Smooth muscle cell (in vitro differentiated cells): ENCODE measurements at regions not wholly inside any gene's neighbourhood (a gene's known extent, or its start where the extent isn't known, plus 50 kb on each side); places are given as distances from the start of the nearest gene placed in this dataset.

Experiments used
- DNase-seq: peaks from one replicate; lab custom pipeline; 2025; ENCODE audit not compliant: unreplicated experiment; lab: John Stamatoyannopoulos, UW
- H2AFZ ChIP-seq: fragments of 200-600 bp; sonication (generic); 2 replicates; pipeline ENCODE4 v1.6.0; 2016; ENCODE audit warnings: antibody characterized with exemption, low read depth, mild to moderate bottlenecking
- H3F3A ChIP-seq: fragments of 200-600 bp; sonication (generic); 2 replicates; pipeline ENCODE4 v1.6.0; 2017; ENCODE audit warnings: antibody characterized with exemption, low read depth
- H3K27ac ChIP-seq: fragments of 200-600 bp; sonication (generic); 2 replicates; pipeline ENCODE4 v1.5.1; 2016; ENCODE audit warnings: low read depth, mild to moderate bottlenecking
- H3K27me3 ChIP-seq: fragments of 200-600 bp; sonication (generic); 2 replicates; pipeline ENCODE4 v1.6.1; 2016; ENCODE audit warnings: low read depth, mild to moderate bottlenecking
- H3K36me3 ChIP-seq: fragments of 200-600 bp; sonication (generic); 2 replicates; pipeline ENCODE4 v1.5.1; 2016; ENCODE audit warnings: low read depth
- H3K4me1 ChIP-seq: fragments of 200-600 bp; sonication (generic); 2 replicates; pipeline ENCODE4 v1.5.1; 2016; ENCODE audit warnings: low read depth
- H3K4me2 ChIP-seq: fragments of 200-600 bp; sonication (generic); 2 replicates; pipeline ENCODE4 v1.6.0; 2016; ENCODE audit warnings: mild to moderate bottlenecking
- H3K4me3 ChIP-seq: fragments of 200-600 bp; sonication (generic); 2 replicates; pipeline ENCODE4 v1.5.1; 2016; ENCODE audit warnings: mild to moderate bottlenecking
- H3K79me2 ChIP-seq: fragments of 200-600 bp; sonication (generic); 2 replicates; pipeline ENCODE4 v1.6.0; 2016; ENCODE audit warnings: low read depth, mild to moderate bottlenecking
- H3K9ac ChIP-seq: fragments of 200-600 bp; sonication (generic); 2 replicates; pipeline ENCODE4 v1.6.0; 2016; ENCODE audit warnings: low read depth
- H3K9me3 ChIP-seq: fragments of 200-600 bp; sonication (generic); replicated peaks from 2 replicates; pipeline ENCODE4 v1.5.1; 2016; ENCODE audit warnings: low read depth
- H4K20me1 ChIP-seq: fragments of 200-600 bp; sonication (generic); 2 replicates; pipeline ENCODE4 v1.6.0; 2016; ENCODE audit warnings: low read depth
- WGBS: methylation state at CpG from one replicate; pipeline ENCODE4 v1.1.7; 2016; ENCODE audit warnings: low lambda C conversion rate; 5-methylcytosine and 5-hydroxymethylcytosine counted together
- TF ChIP-seq, protein P1 (sequence below): fragments of 200-600 bp; sonication (generic); IDR thresholded peaks from 2 replicates; pipeline ENCODE4 v1.5.1; 2017; ENCODE audit warnings: borderline replicate concordance, mild to moderate bottlenecking, antibody characterized with exemption; ENCODE audit not compliant: insufficient read depth, poor library complexity, severe bottlenecking

DNA sequence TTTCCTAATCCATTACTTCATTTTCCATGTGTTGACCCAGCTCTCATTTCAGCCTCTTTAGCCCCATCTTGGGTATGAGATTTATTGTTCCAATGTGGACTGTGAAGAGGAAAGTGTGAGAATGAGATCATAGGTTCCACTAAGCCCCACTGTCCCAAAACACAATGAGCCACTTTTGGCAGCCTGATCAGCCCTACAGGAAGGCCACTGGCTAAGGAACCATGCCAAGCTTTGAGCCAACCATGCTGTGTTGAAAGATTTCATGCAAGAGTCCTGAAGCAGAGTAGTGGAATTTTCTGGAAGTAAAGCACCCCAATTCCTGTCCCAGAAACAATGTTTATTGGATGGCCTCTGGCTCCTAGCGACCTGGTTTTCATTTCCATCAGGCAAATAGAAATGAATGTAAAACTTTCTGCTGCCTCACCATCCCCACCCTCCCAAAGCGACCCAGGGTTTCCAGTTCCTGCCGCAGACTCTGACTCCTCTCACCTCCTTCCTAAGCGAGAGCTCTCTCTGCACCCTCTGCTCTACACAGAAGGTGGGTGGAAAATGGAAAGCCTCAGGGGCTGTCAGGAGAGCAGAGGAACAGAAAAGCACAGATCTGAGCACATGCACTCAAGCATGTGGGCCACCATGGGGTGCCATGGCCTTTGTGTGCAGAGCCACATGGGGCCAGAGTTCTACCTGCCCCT lies 73.1 kb downstream of the KCTD12 start:
- no peaks in the 10 kb centered on the region for H3F3A ChIP-seq
- H2AFZ ChIP-seq: no peak overlapping the region
- WGBS: 93% methylated on average over 4 of the region's 4 CpGs

DNA sequence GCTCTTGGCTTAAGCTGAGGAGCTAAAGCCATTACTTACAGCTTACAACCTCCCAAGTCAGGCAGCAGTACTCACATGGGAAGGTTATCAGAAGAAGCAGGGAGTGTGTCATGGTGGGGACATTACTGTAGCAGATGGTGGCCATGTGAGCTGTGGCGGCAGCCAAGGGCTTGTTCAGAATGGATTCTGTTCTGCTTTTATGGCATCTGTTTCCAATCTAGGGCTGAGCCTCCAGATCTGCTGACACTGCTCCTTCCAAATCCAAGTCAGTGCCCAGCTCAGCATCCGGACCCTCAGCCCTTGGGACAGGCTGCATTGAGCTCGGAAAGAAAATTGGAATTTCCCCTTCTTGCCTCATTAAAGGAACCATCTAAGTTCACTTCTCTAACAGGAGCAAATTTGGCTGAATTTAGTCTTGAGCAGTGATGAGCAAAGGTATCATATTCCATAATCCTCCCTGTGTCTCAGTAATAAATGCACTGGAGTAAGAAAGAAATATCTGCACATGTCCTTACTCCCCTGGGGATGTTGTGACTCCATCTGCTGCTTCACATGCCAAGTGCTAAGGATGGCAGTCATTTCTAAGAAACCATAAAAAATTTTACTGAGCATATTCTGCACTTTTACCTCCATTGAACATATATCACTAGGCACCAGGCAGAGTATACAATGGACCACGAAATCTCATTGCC lies 73.9 kb downstream of the KCTD12 start:
- H3K27me3 ChIP-seq: no peaks in the 10 kb centered on the region
- no peak overlapping the region for H2AFZ ChIP-seq
- no peak overlapping the region for H3K27ac ChIP-seq
- no peak overlapping the region for H3K9ac ChIP-seq
- DNase-seq: no peak
- TF ChIP-seq, protein P1, sequence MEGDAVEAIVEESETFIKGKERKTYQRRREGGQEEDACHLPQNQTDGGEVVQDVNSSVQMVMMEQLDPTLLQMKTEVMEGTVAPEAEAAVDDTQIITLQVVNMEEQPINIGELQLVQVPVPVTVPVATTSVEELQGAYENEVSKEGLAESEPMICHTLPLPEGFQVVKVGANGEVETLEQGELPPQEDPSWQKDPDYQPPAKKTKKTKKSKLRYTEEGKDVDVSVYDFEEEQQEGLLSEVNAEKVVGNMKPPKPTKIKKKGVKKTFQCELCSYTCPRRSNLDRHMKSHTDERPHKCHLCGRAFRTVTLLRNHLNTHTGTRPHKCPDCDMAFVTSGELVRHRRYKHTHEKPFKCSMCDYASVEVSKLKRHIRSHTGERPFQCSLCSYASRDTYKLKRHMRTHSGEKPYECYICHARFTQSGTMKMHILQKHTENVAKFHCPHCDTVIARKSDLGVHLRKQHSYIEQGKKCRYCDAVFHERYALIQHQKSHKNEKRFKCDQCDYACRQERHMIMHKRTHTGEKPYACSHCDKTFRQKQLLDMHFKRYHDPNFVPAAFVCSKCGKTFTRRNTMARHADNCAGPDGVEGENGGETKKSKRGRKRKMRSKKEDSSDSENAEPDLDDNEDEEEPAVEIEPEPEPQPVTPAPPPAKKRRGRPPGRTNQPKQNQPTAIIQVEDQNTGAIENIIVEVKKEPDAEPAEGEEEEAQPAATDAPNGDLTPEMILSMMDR: no peak
- no peaks in the 10 kb centered on the region for H3K9me3 ChIP-seq
- H3K79me2 ChIP-seq: no peaks in the 10 kb centered on the region
- no peaks in the 10 kb centered on the region for H3K36me3 ChIP-seq
- H3F3A ChIP-seq: no peaks in the 10 kb centered on the region
- H3K4me1 ChIP-seq: no peaks in the 10 kb centered on the region
- no peak overlapping the region for H3K4me2 ChIP-seq
- H3K4me3 ChIP-seq: no peak overlapping the region
- 59% methylated on average over 4 of the region's 4 CpGs for WGBS
- H4K20me1 ChIP-seq: no peaks in the 10 kb centered on the region

More for the DNA sequence above, 73.1 kb downstream of the KCTD12 start:
- TF ChIP-seq, protein P1: no peak
- no peak overlapping the region for H3K4me3 ChIP-seq
- H3K27ac ChIP-seq: no peak overlapping the region
- no peak overlapping the region for H3K9ac ChIP-seq
- H3K27me3 ChIP-seq: no peaks in the 10 kb centered on the region
- H4K20me1 ChIP-seq: no peaks in the 10 kb centered on the region
- H3K79me2 ChIP-seq: no peaks in the 10 kb centered on the region
- no peaks in the 10 kb centered on the region for H3K36me3 ChIP-seq
- DNase-seq: no peak
- no peak overlapping the region for H3K4me2 ChIP-seq
- H3K4me1 ChIP-seq: no peaks in the 10 kb centered on the region
- no peaks in the 10 kb centered on the region for H3K9me3 ChIP-seq

DNA sequence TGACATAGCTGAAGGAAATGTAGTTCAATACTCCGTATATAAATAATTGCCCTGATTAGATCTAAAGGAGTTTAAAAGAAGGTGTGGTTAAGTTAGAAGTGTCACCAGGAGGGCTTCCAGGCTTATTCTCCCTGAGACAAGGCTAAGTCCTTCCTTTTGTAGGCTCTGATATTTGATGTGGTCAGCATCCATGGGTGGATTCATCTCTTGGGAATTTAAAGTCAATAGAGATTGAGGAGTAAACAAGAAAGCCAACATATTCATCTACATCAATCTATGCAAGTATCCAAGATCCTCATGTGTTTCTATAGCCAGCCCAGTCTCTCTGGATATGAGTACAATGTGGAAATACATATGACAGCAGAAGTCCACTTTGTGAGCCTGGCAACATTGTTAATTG lies 76.8 kb downstream of the KCTD12 start:
- WGBS: 93% methylated on average over 1 of the region's 1 CpG
- H3K9ac ChIP-seq: no peak overlapping the region
- no peaks in the 10 kb centered on the region for H3K36me3 ChIP-seq
- H3K27ac ChIP-seq: no peak overlapping the region
- no peak for DNase-seq
- H3K79me2 ChIP-seq: no peaks in the 10 kb centered on the region
- H3K27me3 ChIP-seq: no peaks in the 10 kb centered on the region
- H3K4me3 ChIP-seq: no peak overlapping the region
- H3K4me2 ChIP-seq: no peak overlapping the region
- no peaks in the 10 kb centered on the region for H3K9me3 ChIP-seq
- no peaks in the 10 kb centered on the region for H4K20me1 ChIP-seq
- H2AFZ ChIP-seq: no peak overlapping the region
- no peaks in the 10 kb centered on the region for H3K4me1 ChIP-seq
- no peaks in the 10 kb centered on the region for H3F3A ChIP-seq
- TF ChIP-seq, protein P1: no peak
